ENCODE measurements at regions not wholly inside any gene's neighbourhood (a gene's known extent, or its start where the extent isn't known, plus 50 kb on each side); places are given as distances from the start of the nearest gene placed in this dataset.

DNA sequence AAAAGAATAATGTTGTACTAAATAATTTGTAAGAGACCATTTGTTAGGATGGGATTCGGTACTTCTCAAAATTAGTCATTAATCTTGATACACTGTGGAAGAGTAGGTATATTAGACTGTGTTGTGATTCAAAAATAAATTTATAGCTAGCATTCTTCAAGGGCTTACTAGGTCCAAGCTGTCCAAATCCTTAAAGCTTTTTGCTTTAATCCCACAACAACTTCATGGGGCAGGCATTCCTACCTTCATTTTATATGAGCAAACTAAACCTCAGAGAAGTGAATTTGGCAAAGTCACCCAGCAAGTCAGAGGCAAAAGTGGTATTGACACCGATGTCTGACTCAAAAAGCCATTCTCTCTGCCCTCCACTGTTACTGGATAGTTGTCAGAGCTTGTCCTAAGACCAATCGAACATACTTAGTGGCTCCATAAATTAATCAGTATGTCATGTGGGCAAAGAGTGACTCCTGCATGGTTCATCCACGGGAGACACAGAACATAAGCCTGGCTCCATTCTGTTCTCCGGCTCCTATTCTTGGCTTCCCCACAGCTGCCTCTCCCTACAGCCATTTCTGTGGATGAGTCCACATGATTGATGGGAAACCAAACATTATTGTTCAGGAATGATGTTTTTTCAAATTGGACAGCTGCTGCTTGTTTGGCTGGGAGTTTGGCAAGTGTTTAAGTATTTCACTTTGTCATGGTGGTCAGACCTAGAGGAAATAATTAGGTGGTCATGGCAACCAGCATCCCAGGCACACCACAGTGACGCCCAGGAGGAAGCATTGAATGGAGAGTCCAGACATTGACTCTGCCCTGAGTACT is 133.4 kb upstream of the FGGY start:
- no peak for DNase-seq (ENCODE audit: low read depth in 1 of 2, low spot score in 1 of 2)

DNA sequence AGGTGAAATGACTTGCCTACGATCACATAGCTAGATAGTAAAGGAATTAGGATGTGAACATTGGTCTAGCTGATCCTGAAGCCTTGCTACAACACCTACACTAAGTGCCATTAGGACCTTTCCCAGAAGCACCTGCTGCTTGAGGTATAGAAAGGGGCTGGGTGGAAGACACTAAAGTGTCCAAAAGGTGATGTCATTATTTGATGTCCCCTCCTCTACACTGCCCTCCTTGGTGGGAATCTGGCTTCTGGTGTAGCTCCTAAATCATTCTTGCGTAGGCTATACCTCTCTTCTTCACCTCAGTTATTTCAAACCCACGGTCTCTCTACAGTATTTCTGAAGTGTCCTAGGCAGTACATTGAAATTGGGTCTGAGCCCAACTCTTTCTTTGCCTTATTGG is 132.5 kb upstream of the FGGY start:
- DNase-seq (ENCODE audit: low read depth in 1 of 2, low spot score in 1 of 2): no peak

DNA sequence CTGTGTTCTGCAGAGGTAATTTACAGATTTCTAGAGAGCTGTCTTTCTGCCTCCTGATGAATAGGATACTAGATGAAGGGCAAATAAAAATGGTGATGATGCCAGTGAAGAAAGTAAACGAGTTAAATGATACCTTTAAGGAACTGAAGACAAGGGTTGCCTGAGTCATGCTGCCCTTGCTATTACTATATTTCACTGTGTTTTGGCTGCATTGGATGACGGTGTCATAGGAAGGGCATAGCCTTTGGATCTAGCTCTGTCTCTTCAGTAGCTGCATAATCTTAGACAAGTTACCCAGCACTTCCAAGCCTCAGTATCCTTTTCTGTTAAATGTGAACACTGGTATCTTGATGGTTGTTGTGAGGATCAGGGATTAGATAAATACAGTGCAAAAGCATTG is 131.5 kb upstream of the FGGY start:
- no peak for DNase-seq (ENCODE audit: low read depth in 1 of 2, low spot score in 1 of 2)

DNA sequence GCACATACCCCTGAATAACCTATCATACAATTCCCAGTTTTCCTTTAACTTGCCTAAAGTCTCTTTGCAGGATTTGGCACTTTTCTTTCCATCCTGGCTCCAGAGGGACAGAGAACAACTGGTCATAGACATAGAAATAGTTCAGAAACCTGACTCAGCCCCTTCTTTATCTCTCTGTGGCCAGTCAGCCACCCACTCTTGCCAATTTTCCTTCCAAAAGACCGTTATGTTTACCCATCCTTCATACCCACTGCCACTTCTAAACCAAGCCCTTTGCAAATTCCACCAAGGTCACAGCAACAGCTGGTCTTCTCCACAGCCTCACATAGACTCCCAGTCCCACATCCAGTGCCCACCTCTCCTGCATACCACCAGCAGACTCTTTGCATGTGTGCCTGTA is 127.2 kb upstream of the FGGY start:
- no peak for DNase-seq (ENCODE audit: low read depth in 1 of 2, low spot score in 1 of 2)

DNA sequence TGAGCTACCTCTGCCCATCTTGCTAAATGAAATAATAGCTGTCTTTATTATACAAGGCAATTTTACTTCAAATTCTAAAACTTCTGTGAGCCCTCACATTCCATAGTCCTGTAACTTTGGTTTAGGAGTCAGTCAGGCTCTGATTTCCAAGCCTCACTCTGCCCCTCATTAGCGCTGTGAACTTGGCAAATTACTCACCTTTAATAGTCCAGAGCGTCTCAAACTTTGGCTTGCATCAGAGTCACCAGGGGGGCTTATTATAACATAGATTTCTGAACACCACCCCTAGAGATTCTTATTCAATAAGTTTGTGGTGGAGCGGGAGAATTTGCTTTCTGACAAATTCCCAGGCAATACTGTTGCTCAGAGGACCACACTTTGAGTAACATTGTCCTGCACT is 126.2 kb upstream of the FGGY start:
- no peak for DNase-seq (ENCODE audit: low read depth in 1 of 2, low spot score in 1 of 2)

DNA sequence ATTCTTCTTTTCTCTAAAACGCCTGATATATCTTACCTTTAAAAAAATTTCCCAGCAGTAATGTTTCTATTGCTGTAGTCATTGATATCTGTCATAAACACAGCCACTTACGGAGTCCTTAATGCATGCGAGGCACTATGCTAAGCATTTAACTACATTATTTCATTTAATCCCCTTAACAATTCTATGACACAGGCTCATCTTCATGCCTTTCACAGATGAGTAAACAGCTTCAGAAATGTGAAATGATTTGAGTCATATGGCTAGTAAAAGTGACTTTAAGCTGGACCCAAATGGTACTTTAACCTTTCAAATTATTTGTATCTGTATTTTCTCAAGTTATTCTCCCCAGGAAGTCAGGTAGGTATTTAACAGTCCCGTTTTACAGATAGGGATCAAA is 125.1 kb upstream of the FGGY start:
- DNase-seq (ENCODE audit: low read depth in 1 of 2, low spot score in 1 of 2): no peak

DNA sequence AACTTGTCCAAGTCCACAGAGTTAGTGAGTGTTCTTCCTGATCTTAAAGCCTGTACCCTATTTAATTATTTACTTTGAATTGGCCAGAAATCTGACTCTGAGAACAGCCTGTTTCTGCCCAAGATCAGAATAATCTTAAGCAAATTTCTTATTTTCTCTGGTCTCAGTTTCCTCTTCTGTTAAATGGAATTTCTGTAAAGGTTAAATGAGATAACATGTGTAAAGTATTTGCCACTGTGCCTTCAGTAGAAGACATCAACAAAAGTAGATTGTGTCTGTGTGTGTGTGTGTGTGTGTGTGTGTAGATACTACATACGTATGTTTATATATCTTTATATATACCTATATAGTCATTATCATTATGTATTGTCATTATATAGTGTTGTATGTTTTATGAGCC is 124.2 kb upstream of the FGGY start:
- no peak for DNase-seq (ENCODE audit: low read depth in 1 of 2, low spot score in 1 of 2)

DNA sequence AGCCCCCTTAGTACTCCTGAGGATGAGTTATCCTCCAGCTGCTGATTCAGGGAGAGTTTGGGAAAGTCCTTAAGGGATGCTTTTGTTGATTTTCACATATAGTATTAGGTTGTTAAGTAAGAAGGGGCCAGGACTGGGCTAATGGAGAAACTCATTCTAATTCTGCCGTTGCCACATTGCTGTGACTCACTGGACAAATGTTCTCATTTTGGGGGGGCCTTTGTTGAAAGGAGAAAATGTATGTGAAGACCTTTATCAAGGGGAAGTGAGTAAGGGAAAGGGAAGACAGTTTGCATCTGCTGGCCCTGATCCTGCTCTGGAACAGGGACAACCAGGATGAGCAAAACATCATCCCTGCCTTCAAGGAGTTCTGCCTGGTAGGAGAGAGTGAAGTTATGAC is 123.2 kb upstream of the FGGY start:
- DNase-seq (ENCODE audit: low read depth in 1 of 2, low spot score in 1 of 2): no peak

DNA sequence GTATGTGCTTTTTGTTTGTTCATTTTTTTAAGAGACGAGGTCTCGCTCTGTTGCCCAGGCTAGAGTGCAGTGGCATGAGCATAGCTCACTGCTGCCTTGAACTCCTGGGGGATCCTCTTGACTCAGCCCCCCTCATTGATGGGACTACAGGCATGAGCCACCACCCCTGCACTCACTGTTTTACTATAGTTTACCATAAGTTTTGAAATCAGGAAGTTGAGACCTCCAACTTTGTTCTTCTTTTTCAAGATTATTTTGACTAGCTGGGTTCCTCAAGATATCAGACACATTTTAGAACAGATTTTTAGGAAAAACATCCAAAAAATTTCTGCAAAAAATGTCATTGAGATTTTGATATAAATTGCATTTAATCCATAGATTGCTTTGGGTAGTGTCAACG is 120.4 kb upstream of the FGGY start:
- no peak for DNase-seq (ENCODE audit: low read depth in 1 of 2, low spot score in 1 of 2)

DNA sequence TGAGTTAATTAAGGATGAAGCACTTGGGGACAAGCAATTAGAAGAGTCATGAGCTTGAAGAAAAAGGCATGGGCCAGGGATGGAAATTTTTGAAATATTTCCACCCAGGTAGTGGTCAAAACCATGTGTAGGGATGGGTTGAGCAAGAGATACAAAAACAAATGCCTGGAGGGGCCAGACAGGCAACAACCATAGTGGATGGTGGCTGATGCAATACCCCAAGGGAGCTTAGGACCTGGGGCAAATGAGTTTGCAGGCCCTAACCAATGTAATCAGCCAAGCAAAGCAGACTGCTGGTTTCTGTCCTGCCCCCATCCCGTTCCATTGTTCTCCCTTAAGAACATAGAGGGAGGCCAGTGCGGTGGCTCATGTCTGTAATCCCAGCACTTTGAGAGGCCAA is 119.1 kb upstream of the FGGY start:
- DNase-seq (ENCODE audit: low read depth in 1 of 2, low spot score in 1 of 2): no peak

DNA sequence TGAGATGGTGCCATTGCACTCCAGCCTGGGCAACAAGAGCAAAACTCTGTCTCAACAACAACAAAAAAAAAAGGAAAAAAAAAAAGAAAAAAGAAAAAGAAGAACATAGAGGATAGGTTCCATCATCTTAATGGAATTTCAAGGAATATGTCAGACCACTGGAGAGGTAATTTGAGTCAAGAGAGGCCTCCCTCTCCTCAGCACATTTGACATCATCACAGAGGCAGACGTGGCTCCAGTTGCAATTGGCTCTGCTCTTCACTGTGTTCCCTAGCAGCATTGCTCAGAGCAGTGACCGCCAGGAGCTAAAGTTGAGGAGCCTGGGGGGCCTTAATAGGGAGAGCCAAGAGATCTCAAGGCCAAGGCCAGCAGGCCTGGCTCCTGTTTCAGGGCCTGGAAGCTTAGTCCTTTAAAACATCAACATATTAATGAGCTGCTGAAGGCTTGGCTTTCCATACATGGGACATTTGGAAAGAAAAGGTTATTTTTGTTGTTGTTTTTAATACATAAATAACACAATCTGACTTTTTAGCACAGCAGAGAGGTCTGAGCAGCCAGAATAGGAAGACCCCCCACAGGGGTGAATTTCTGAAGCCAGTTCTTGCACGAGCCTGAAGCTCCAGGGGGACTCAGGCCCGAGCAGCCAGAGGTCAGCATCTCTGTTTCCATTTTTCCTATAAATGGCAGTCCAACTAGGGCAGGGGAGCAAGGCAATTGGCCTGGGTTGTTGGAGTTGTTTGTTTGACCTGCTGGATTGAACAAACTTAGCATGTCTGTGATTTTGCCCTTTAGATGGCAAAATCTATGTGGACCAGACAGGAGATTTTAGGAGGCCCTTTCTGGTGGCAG is 118.3 kb upstream of the FGGY start:
- no peak for DNase-seq (ENCODE audit: low read depth in 1 of 2, low spot score in 1 of 2)

DNA sequence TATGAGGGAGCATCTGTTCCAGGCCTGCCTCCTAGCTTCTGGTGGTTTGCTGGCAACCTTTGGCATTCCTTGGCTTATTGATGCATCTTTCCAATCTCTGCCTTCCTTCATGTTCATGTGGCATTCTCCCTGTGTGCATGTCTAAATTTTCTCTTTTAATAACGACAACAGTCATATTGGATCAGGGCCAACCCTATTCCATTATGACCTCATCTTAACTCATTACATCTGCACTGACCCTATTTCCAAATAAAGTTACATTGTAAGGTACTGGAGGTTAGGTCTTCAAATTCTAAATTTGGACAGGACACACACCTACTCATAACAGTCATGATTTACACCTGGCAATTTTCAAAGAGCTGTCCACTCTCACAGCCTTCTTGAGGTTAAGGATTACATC is 117.2 kb upstream of the FGGY start:
- DNase-seq (ENCODE audit: low read depth in 1 of 2, low spot score in 1 of 2): no peak

DNA sequence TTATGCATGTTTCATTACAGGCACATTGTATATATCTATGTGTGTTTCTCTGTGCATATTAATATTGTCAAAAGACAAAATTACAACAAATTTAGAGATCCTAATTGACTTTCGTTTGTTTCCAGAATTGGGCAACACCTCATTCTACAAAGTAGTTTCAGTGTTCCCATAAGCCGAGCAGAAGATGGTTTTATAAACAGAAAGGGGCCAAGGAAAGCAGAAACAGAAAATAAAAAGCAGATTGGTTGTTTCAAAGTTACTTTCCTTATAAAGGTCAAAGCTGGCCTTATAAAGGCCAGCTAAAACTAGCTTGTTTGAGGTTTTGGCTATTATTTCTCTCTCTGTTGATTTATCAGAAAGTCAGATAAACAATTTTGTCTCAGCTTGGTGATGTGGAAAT is 116.2 kb upstream of the FGGY start:
- no peak for DNase-seq (ENCODE audit: low read depth in 1 of 2, low spot score in 1 of 2)

DNA sequence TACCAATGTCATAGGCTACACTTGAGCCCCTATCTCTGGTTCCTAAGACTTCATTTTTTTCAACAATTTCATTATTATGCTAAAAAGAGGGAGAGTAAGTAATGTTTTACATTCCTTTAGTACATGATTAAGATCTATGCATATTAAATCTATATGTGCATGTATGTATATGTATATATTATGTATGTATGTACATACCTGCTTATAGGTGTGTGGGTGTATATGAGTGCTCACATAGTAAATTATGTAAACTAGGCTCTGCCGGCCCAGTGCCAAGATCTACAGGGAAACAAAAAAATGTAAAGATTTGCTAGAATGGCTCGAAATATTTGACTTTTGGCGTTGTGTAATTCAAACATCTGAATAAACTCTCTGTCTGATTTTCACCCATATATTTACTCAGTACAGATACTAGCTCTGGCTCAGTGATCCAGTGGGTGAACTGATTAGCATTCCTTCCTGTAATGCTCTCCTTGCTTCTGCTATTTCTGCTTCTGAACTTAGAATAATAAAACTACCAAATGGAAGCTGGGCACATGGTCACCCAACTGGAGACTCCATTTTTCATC is 113.1 kb upstream of the FGGY start:
- DNase-seq (ENCODE audit: low read depth in 1 of 2, low spot score in 1 of 2): no peak

DNA sequence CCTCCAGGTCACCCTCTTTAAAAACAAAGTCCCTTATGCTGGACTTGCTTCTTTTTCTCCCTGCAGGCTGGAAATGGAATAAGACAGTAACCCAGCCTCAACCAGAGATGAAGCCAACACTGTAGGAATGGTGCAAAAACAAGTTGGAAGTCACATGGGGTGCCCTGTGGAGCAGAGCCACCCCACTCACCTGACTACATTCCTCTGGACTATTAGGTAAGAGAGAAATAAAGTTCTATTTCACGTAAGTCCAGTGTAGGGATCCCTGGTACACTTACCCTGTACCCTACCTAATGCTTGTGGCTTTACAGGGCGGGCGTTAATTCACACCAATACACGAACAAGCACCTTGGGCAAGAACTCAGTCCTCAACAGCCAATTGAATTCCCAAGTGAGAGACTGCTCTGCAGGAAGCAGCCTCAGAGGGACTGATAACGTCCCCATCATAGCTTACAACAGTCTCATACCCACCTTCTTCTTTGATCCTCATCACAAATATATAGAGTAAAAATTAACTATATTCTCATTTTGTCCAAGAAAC is 112.5 kb upstream of the FGGY start:
- DNase-seq (ENCODE audit: low read depth in 1 of 2, low spot score in 1 of 2): no peak

DNA sequence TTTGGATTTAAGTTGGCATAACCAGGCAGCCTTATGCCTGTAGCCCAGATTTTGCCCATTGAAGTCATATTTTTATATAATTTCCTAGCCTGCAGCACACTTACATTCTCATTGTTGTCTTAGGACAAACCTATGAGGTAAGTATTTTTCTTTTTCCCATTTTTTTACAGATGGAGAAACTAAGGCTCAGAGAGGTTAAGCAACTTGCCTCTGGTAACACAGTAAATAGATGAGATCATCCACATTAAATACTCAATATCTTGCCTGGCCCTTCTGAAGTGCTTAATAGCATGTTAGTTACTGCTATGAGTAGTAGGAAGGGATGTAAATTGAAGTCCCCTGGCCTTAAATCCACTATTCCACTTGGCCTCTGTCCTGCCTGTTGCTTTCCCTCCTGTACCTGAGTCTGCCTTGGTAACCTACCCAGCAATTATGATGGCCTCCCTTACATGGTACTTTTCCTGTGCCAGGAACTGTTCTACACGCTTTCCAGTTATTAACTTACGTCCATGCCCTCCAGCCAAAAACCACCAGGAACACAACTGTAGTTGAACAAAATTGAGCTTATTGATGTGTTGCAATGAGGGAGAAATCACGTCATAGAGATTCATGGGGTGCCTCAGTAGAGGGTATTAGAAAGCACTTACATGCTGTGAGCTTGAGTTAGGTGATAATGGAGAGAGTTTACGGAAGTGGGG is 111.6 kb upstream of the FGGY start:
- no peak for DNase-seq (ENCODE audit: low read depth in 1 of 2, low spot score in 1 of 2)

DNA sequence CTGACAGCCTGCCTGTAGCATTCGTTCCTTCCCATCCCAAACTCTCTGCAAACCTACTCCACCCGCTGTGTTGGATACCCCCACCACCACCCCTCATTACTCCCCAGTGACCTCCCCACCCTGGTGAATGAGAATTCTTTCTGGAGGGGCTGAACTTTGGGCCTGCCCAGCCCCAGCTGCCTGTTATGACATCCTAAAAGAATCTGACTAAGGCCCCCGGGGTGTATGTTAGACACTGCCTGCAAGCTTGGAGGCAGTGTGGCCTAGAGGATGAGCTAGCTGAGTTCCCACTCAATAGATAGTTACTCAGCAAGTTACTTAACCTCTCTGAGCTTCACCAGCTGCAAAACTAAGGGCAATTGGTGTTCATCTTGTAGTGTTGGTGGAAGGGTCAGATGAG is 110.2 kb upstream of the FGGY start:
- no peak for DNase-seq (ENCODE audit: low read depth in 1 of 2, low spot score in 1 of 2)

DNA sequence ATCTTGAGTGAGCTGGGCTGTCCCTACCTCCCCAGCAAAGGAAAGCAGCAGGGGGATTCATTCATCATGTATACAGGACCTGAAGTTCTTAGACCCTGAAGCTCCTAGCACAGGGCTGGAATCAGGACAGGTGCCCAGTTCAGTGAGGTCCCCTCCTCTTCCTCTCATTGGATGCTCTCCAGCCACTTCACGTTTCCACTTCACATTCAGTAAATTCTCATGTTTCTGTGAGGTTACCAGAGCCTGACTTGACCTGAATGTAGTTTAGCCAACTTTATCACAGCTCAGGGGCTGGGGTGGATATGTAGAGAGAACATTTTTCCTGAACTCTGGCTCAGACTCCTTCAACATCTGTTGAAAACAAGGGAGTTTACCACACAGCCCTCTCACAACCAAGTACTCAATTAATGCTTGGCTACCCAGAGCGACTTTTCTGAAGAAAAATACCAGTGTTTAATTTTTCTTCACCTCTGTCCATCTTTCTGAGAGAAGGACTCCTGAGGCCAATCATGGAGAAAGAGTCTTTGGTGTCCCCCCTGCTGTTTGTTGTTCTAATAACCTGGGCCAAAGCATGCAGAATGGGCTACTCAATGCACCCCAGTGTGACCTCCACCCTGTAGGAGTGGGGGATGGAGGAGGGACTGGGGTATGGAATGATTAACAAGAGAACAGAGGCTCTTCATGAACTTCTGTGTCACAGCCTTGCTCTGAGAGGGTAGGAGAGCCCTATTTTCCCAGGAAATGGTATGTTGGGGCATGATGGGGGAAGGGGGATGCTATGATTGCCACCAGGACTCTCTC is 108.3 kb upstream of the FGGY start:
- DNase-seq (ENCODE audit: low read depth in 1 of 2, low spot score in 1 of 2): no peak

DNA sequence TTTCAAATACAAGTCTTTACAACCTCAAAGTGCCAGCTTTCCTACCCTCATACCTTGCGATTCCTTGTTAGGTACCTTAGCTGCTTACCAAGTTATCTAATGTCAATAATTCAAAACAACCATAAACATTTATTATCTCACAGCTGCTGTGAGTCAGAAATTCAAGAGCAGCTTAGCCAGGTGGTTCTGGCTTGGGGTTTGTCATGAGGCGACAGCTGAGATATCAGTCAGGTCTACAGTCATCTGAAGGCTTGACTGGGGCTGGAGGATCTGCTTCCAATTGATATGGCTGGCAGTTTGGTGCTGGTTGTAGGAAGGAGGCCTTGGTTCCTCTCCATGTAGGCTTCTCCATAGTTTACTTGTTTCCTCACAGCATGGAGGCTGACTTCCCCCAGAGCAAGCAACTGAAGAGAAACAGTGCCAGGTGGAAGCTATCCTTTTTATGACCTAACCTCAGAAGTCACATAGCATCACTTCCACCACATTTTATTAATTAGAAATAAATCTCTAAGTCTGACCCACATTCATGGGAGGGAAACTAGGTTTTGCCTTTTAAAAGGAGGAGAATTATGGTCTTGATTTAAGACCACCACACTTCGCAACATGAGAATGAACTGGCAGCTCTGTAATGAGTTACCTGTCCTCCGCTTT is 103.3 kb upstream of the FGGY start:
- no peak for DNase-seq (ENCODE audit: low read depth in 1 of 2, low spot score in 1 of 2)

DNA sequence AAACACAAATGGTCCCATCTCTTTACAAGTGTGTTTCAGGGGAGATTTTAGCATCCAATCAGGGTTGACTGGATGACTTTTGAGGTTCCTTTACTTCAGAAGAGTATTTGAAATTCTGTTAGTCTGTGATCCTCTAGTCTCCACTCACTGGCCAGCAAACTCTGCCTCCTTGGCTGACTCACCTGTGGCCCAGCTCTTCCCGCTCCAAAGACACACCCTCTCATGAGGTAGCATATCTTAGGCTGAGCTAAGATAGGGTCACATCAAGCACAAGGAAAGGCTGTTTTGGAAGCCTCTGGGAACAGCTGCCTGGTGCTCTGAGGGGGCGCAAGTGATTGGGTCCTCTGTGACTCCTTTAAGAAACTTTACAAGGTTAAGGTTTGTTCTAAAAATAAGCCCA is 102.3 kb upstream of the FGGY start:
- DNase-seq (ENCODE audit: low read depth in 1 of 2, low spot score in 1 of 2): no peak

Measured in stimulated activated CD4-positive, alpha-beta T cell treated with anti-CD3 and anti-CD28 coated beads, Interleukin-15, amount 100 ng/mL, for 1 hour (primary cell).